ENCODE measurements at regions not wholly inside any gene's neighbourhood (a gene's known extent, or its start where the extent isn't known, plus 50 kb on each side); places are given as distances from the start of the nearest gene placed in this dataset.
"Not testable (repeated sequence)": the region's sequence is repeated elsewhere in the genome, so short reads cannot be mapped to it uniquely, and the experiment has no call there.

- no peak overlapping the region for H3K4me3 Mint-ChIP-seq
- peaks cover 9 to 19% of the 10 kb centered on the region in 2 donors for H3K27me3 Mint-ChIP-seq
- Histone ChIP-seq H3K36me3 (ENCODE audit: insufficient read depth, low read length) (no peaks in the 10 kb centered on the region), H3K4me1 (ENCODE audit: insufficient read depth, low read length) (no peaks in the 10 kb centered on the region), H3K27ac (ENCODE audit: low read depth, low read length) (no peak overlapping the region), H3K4me3 (ENCODE audit: low read length in 2 of 2) (no peak overlapping the region), H3K27me3 (ENCODE audit: insufficient read depth, low read length) (no peaks in the 10 kb centered on the region), H3K9me3 (ENCODE audit: control insufficient read depth in 1 of 2, low read length in 2 of 2) (no peaks in the 10 kb centered on the region)
- no peaks in the 10 kb centered on the region for H3K36me3 Mint-ChIP-seq
- peaks cover 0 to 13% (median 4%) of the 10 kb centered on the region in 8 donors for H3K9me3 Mint-ChIP-seq
- H3K4me1 Mint-ChIP-seq, result peaks cover 0 to 17% (median 8%) of the 10 kb centered on the region in 4 donors
- DNase-seq, result no peak
- intact Hi-C loops (cut with micrococcal nuclease), result loop anchor here (5.0 kb wide), 1 partner anchor 329 kb away; no protein-coding TSS in a partner anchor
- ChIA-PET CTCF (ENCODE audit: partially characterized antibody) (no interaction called here), POLR2A (ENCODE audit: partially characterized antibody) (no interaction called here)
- H3K27ac Mint-ChIP-seq, result no peak overlapping the region
Measured at GRCh38 chr12:131313635-131314034, 359.9 kb downstream of the ADGRD1 start.

- Histone ChIP-seq H3K4me1 (ENCODE audit: insufficient read depth, low read length) (no peaks in the 10 kb centered on the region), H3K27me3 (ENCODE audit: insufficient read depth, low read length) (no peaks in the 10 kb centered on the region), H3K36me3 (ENCODE audit: insufficient read depth, low read length) (no peaks in the 10 kb centered on the region), H3K9me3 (ENCODE audit: control insufficient read depth in 1 of 2, low read length in 2 of 2) (no peaks in the 10 kb centered on the region), H3K4me3 (ENCODE audit: low read length in 2 of 2) (no peak overlapping the region), H3K27ac (ENCODE audit: low read depth, low read length) (no peak overlapping the region)
- Mint-ChIP-seq H3K9me3 (peaks cover 0 to 16% (median 6%) of the 10 kb centered on the region in 8 donors), H3K36me3 (no peaks in the 10 kb centered on the region), H3K4me3 (no peak overlapping the region), H3K27ac (no peak overlapping the region), H3K27me3 (peaks cover 9 to 19% of the 10 kb centered on the region in 2 donors), H3K4me1 (peaks cover 0 to 17% (median 8%) of the 10 kb centered on the region in 4 donors)
- intact Hi-C loops (cut with micrococcal nuclease), result loop anchor here (5.0 kb wide), 1 partner anchor 328 kb away; no protein-coding TSS in a partner anchor
- POLR2A ChIA-PET (ENCODE audit: partially characterized antibody), result no interaction called here
- no peak for DNase-seq
- CTCF ChIA-PET (ENCODE audit: partially characterized antibody), result no interaction called here
Measured at GRCh38 chr12:131314524-131315090, 360.9 kb downstream of the ADGRD1 start.

GRCh38 chr12:131315601-131316000 lies 361.9 kb downstream of the ADGRD1 start:
- CTCF ChIA-PET (ENCODE audit: partially characterized antibody), result no interaction called here
- Mint-ChIP-seq H3K27ac (no peak overlapping the region), H3K4me3 (no peak overlapping the region), H3K27me3 (peaks cover 6 to 13% of the 10 kb centered on the region in 2 donors), H3K36me3 (no peaks in the 10 kb centered on the region), H3K9me3 (peaks cover 2 to 13% (median 7%) of the 10 kb centered on the region in 8 donors), H3K4me1 (peaks cover 0 to 13% (median 8%) of the 10 kb centered on the region in 4 donors)
- intact Hi-C loops (cut with micrococcal nuclease), result no loop called here
- Histone ChIP-seq H3K9me3 (ENCODE audit: control insufficient read depth in 1 of 2, low read length in 2 of 2) (no peaks in the 10 kb centered on the region), H3K27ac (ENCODE audit: low read depth, low read length) (no peak overlapping the region), H3K27me3 (ENCODE audit: insufficient read depth, low read length) (no peaks in the 10 kb centered on the region), H3K4me3 (ENCODE audit: low read length in 2 of 2) (no peak overlapping the region), H3K4me1 (ENCODE audit: insufficient read depth, low read length) (no peaks in the 10 kb centered on the region), H3K36me3 (ENCODE audit: insufficient read depth, low read length) (no peaks in the 10 kb centered on the region)
- POLR2A ChIA-PET (ENCODE audit: partially characterized antibody), result no interaction called here
- DNase-seq, result no peak

GRCh38 chr12:131316388-131316787 lies 362.7 kb downstream of the ADGRD1 start:
- Histone ChIP-seq H3K27me3 (ENCODE audit: insufficient read depth, low read length) (no peaks in the 10 kb centered on the region), H3K27ac (ENCODE audit: low read depth, low read length) (no peak overlapping the region), H3K4me3 (ENCODE audit: low read length in 2 of 2) (no peak overlapping the region), H3K9me3 (ENCODE audit: control insufficient read depth in 1 of 2, low read length in 2 of 2) (no peaks in the 10 kb centered on the region), H3K4me1 (ENCODE audit: insufficient read depth, low read length) (no peaks in the 10 kb centered on the region), H3K36me3 (ENCODE audit: insufficient read depth, low read length) (no peaks in the 10 kb centered on the region)
- no peak for DNase-seq
- no peaks in the 10 kb centered on the region for H3K36me3 Mint-ChIP-seq
- peaks cover 6 to 13% of the 10 kb centered on the region in 2 donors for H3K27me3 Mint-ChIP-seq
- POLR2A ChIA-PET (ENCODE audit: partially characterized antibody), result no interaction called here
- H3K4me3 Mint-ChIP-seq, result no peak overlapping the region
- CTCF ChIA-PET (ENCODE audit: partially characterized antibody), result no interaction called here
- peaks cover 0 to 11% (median 8%) of the 10 kb centered on the region in 4 donors for H3K4me1 Mint-ChIP-seq
- peaks cover 3 to 16% (median 7%) of the 10 kb centered on the region in 8 donors for H3K9me3 Mint-ChIP-seq
- intact Hi-C loops (cut with micrococcal nuclease), result no loop called here
- H3K27ac Mint-ChIP-seq, result no peak overlapping the region

- H3K36me3 Mint-ChIP-seq, result no peaks in the 10 kb centered on the region
- intact Hi-C loops (cut with micrococcal nuclease), result no loop called here
- POLR2A ChIA-PET (ENCODE audit: partially characterized antibody), result no interaction called here
- H3K9me3 Mint-ChIP-seq, result peaks cover 3 to 21% (median 10%) of the 10 kb centered on the region in 8 donors
- H3K4me3 Mint-ChIP-seq, result no peak overlapping the region
- Histone ChIP-seq H3K27me3 (ENCODE audit: insufficient read depth, low read length) (no peaks in the 10 kb centered on the region), H3K9me3 (ENCODE audit: control insufficient read depth in 1 of 2, low read length in 2 of 2) (no peaks in the 10 kb centered on the region), H3K27ac (ENCODE audit: low read depth, low read length) (no peak overlapping the region), H3K4me3 (ENCODE audit: low read length in 2 of 2) (no peak overlapping the region), H3K36me3 (ENCODE audit: insufficient read depth, low read length) (no peaks in the 10 kb centered on the region), H3K4me1 (ENCODE audit: insufficient read depth, low read length) (no peaks in the 10 kb centered on the region)
- CTCF ChIA-PET (ENCODE audit: partially characterized antibody), result no interaction called here
- peak overlapping the region in 1 of 7 donors; percentile 26 for H3K27ac Mint-ChIP-seq
- peaks cover 0 to 4% (median 2%) of the 10 kb centered on the region in 4 donors for H3K4me1 Mint-ChIP-seq
- peaks cover 6 to 9% of the 10 kb centered on the region in 2 donors for H3K27me3 Mint-ChIP-seq
- no peak for DNase-seq
Measured at GRCh38 chr12:131318045-131318685, 364.5 kb downstream of the ADGRD1 start.

GRCh38 chr12:131321988-131322387 lies 368.3 kb downstream of the ADGRD1 start:
- H3K36me3 ChIP-seq (ENCODE audit: insufficient read depth, low read length), result no peaks in the 10 kb centered on the region
- no peaks in the 10 kb centered on the region for H3K27me3 ChIP-seq (ENCODE audit: insufficient read depth, low read length)
- H3K4me3 Mint-ChIP-seq, result no peak overlapping the region
- no peaks in the 10 kb centered on the region for H3K4me1 ChIP-seq (ENCODE audit: insufficient read depth, low read length)
- no peak overlapping the region for H3K27ac Mint-ChIP-seq
- H3K4me1 Mint-ChIP-seq, result peaks cover 0 to 4% (median 0%) of the 10 kb centered on the region in 4 donors
- H3K27ac ChIP-seq (ENCODE audit: low read depth, low read length), result no peak overlapping the region
- intact Hi-C loops (cut with micrococcal nuclease), result no loop called here
- POLR2A ChIA-PET (ENCODE audit: partially characterized antibody), result no interaction called here
- CTCF ChIA-PET (ENCODE audit: partially characterized antibody), result no interaction called here
- H3K36me3 Mint-ChIP-seq, result no peaks in the 10 kb centered on the region
- DNase-seq, result no peak
- H3K27me3 Mint-ChIP-seq, result peaks cover 1 to 2% of the 10 kb centered on the region in 2 donors
- no peaks in the 10 kb centered on the region for H3K9me3 ChIP-seq (ENCODE audit: control insufficient read depth in 1 of 2, low read length in 2 of 2)
- H3K4me3 ChIP-seq (ENCODE audit: low read length in 2 of 2), result no peak overlapping the region
- H3K9me3 Mint-ChIP-seq, result peaks cover 0 to 21% (median 9%) of the 10 kb centered on the region in 8 donors

GRCh38 chr12:131322460-131322859 lies 368.8 kb downstream of the ADGRD1 start:
- H3K27ac Mint-ChIP-seq; H3K27me3 ChIP-seq (ENCODE audit: insufficient read depth, low read length); H3K36me3 ChIP-seq (ENCODE audit: insufficient read depth, low read length); H3K4me1 Mint-ChIP-seq; CTCF ChIA-PET (ENCODE audit: partially characterized antibody); H3K27ac ChIP-seq (ENCODE audit: low read depth, low read length); H3K27me3 Mint-ChIP-seq; POLR2A ChIA-PET (ENCODE audit: partially characterized antibody); H3K4me3 Mint-ChIP-seq; H3K36me3 Mint-ChIP-seq; H3K4me1 ChIP-seq (ENCODE audit: insufficient read depth, low read length); intact Hi-C loops (cut with micrococcal nuclease); H3K4me3 ChIP-seq (ENCODE audit: low read length in 2 of 2); DNase-seq; H3K9me3 ChIP-seq (ENCODE audit: control insufficient read depth in 1 of 2, low read length in 2 of 2): not testable (repeated sequence)
- H3K9me3 Mint-ChIP-seq, result peaks cover 0 to 21% (median 9%) of the 10 kb centered on the region in 8 donors

All from CD4-positive, alpha-beta memory T cell (primary cell).